ENCODE measurements at regions not wholly inside any gene's neighbourhood (a gene's known extent, or its start where the extent isn't known, plus 50 kb on each side); places are given as distances from the start of the nearest gene placed in this dataset.

DNA sequence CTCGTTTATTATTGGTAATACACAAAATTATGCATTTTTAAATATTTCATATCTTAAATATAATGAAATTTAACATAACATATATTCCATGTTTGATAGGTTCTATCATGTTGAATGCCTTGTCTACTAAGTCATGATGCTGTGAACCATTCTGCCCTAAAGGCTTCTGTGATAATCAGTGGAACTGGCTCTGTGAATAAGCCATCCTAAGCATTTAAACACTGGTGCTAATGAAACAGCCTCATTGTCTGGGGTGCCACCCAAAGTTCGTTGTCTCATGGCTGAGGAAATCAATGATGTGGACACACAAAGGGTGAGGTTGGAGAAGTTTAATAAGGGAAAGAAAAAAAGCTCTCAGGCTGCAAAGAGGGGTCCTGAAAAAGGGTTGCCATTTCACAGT lies 264.7 kb upstream of the ZRANB2 start:
- intact Hi-C loops (cut with DNase I, micrococcal nuclease), result no loop called here
- no peaks in the 10 kb centered on the region for H3K27me3 Mint-ChIP-seq
- no peak overlapping the region for H3K27ac Mint-ChIP-seq
- H3K9me3 Mint-ChIP-seq (ENCODE audit: low read depth), result peaks cover 5% of the 10 kb centered on the region
- no peaks in the 10 kb centered on the region for H3K36me3 Mint-ChIP-seq (ENCODE audit: low read depth)
- POLR2A ChIA-PET, result no interaction called here
- ATAC-seq (no peak), DNase-seq (no peak)
- no peaks in the 10 kb centered on the region for H3K4me1 Mint-ChIP-seq
- CTCF ChIA-PET, result no interaction called here
- no peak overlapping the region for H3K4me3 Mint-ChIP-seq

DNA sequence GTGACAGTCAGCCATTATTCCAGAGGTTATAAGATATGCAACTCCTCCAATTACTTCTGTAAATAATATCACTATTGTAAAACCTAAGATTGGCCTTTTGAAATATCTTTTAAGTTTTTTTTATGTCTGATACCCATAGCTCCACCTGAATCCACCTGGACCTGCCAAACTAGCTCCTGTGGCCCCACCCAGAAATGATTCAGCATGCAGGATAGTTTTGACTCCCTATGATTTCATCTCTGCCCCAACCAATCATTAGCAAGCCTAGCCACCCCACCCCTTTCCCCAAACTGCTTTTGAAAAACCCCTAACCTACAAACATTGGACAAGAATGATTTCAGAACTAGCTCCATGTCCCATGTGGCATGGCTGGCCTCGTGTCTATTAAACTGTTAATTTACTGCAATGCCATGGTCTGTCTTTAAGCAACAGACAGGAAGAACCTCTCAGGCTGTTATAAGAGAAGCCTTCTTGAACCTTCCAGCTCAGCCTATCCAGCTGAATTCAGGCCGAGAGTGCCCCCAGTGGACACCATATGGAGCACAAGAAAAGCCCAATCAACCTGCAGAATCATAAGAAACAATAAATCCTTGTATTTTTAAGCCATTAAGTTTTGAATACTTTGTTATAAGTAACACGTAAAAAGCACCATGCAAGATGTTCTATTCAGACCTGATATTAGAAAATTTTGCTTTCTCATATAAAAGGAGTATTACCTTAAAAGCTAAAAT lies 263.0 kb upstream of the ZRANB2 start:
- DNase-seq (no peak), ATAC-seq (no peak)
- Mint-ChIP-seq H3K27me3 (no peaks in the 10 kb centered on the region), H3K9me3 (ENCODE audit: low read depth) (peaks cover 7% of the 10 kb centered on the region), H3K36me3 (ENCODE audit: low read depth) (no peaks in the 10 kb centered on the region), H3K27ac (no peak overlapping the region), H3K4me1 (no peaks in the 10 kb centered on the region), H3K4me3 (no peak overlapping the region)
- intact Hi-C loops (cut with DNase I, micrococcal nuclease), result no loop called here
- ChIA-PET CTCF (interaction anchor here (0.5 to 1.0 kb wide), 2 partner anchors 11 to 14 kb away, joined by 3 read pairs; no protein-coding TSS in a partner anchor), POLR2A (no interaction called here)

- no peak for DNase-seq
- intact Hi-C loops (cut with DNase I, micrococcal nuclease), result no loop called here
- Mint-ChIP-seq H3K9me3 (ENCODE audit: low read depth) (peaks cover 12% of the 10 kb centered on the region), H3K27me3 (no peaks in the 10 kb centered on the region), H3K27ac (no peak overlapping the region), H3K4me1 (no peaks in the 10 kb centered on the region), H3K4me3 (no peak overlapping the region), H3K36me3 (ENCODE audit: low read depth) (no peaks in the 10 kb centered on the region)
- ChIA-PET CTCF (no interaction called here), POLR2A (no interaction called here)
- ATAC-seq, result no peak
Measured at GRCh38 chr1:71339238-71339637, 258.4 kb upstream of the ZRANB2 start.

DNA sequence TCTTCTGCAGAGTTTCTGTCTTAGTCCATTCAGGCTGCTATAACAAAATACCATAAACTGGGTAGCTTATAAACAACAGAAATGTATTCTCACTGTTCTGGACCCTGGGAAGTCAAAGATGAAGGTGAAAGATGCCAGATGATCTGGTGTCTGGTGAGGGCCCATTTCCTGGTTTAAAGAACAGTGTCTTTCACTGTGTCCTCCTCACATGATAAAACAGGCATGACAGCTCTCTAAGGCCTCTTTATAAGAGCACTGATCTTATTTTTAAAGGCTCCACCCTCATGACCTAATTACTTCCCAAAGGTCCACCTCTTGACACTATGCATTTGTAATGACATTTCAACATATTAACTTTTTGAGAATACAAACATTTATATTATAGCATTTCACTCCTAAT lies 250.2 kb upstream of the ZRANB2 start:
- intact Hi-C loops (cut with DNase I, micrococcal nuclease), result no loop called here
- CTCF ChIA-PET, result no interaction called here
- no peak for ATAC-seq
- Mint-ChIP-seq H3K36me3 (ENCODE audit: low read depth) (no peaks in the 10 kb centered on the region), H3K9me3 (ENCODE audit: low read depth) (peaks cover 14% of the 10 kb centered on the region), H3K4me1 (no peaks in the 10 kb centered on the region), H3K27me3 (no peaks in the 10 kb centered on the region), H3K27ac (no peak overlapping the region), H3K4me3 (no peak overlapping the region)
- POLR2A ChIA-PET, result no interaction called here
- DNase-seq, result no peak

- ATAC-seq (no peak), DNase-seq (no peak)
- ChIA-PET POLR2A (no interaction called here), CTCF (no interaction called here)
- Mint-ChIP-seq H3K36me3 (ENCODE audit: low read depth) (no peaks in the 10 kb centered on the region), H3K4me1 (no peaks in the 10 kb centered on the region), H3K4me3 (no peak overlapping the region), H3K27ac (no peak overlapping the region), H3K27me3 (no peaks in the 10 kb centered on the region), H3K9me3 (ENCODE audit: low read depth) (peaks cover 24% of the 10 kb centered on the region)
- intact Hi-C loops (cut with DNase I, micrococcal nuclease), result no loop called here
Measured at GRCh38 chr1:71324671-71325267, 243.9 kb upstream of the ZRANB2 start.

DNA sequence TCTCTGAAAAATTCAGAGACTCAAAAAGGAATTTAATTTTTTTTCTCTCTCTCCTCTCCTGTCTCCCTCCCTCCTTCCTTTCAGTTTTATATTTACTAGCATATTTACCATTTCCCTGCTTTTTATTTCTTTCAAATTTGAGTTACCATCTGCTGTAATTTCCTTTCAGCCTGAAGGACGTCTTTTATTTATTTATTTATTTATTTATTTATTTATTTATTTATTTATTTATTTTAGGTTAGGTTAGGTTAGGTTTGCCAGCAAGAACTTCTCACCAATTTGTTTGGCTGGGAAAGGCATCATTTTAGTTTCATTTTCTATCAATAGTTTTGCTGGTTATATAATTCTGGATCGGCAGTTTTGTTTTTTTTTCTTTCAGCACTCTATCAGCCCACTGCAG lies 231.7 kb upstream of the ZRANB2 start:
- CTCF ChIA-PET, result no interaction called here

DNA sequence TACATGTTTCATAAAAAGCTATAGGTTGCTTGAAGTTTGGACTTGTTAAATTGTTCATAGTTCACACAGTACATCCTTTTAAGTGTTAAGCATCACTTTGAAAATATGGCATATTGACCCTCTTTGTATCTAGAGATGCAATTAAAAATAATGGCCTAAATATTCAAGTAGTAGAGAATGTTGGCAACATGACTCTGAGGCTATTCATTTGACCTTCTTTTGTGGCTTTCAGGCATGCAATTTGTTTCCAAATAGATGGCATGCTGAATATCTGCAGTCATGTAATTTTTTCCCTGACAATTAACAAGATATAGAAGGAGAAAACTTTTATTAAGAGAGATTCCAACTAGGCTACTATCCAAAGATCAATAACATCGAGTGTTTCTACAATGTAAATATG lies 230.5 kb upstream of the ZRANB2 start:
- peaks cover 2% of the 10 kb centered on the region for H3K9me3 Mint-ChIP-seq (ENCODE audit: low read depth)
- ChIA-PET POLR2A (no interaction called here), CTCF (no interaction called here)
- no peak for DNase-seq
- no peak overlapping the region for H3K4me3 Mint-ChIP-seq
- H3K27me3 Mint-ChIP-seq, result no peaks in the 10 kb centered on the region
- no peaks in the 10 kb centered on the region for H3K36me3 Mint-ChIP-seq (ENCODE audit: low read depth)
- intact Hi-C loops (cut with DNase I, micrococcal nuclease), result no loop called here
- H3K4me1 Mint-ChIP-seq, result no peaks in the 10 kb centered on the region
- H3K27ac Mint-ChIP-seq, result no peak overlapping the region
- ATAC-seq, result no peak

More for the DNA sequence above, 231.7 kb upstream of the ZRANB2 start:
- intact Hi-C loops (cut with DNase I, micrococcal nuclease), result no loop called here
- ATAC-seq (no peak), DNase-seq (no peak)
- Mint-ChIP-seq H3K27ac (no peak overlapping the region), H3K4me1 (no peaks in the 10 kb centered on the region), H3K27me3 (no peaks in the 10 kb centered on the region), H3K9me3 (ENCODE audit: low read depth) (peaks cover 2% of the 10 kb centered on the region), H3K4me3 (no peak overlapping the region), H3K36me3 (ENCODE audit: low read depth) (no peaks in the 10 kb centered on the region)
- POLR2A ChIA-PET, result no interaction called here

DNA sequence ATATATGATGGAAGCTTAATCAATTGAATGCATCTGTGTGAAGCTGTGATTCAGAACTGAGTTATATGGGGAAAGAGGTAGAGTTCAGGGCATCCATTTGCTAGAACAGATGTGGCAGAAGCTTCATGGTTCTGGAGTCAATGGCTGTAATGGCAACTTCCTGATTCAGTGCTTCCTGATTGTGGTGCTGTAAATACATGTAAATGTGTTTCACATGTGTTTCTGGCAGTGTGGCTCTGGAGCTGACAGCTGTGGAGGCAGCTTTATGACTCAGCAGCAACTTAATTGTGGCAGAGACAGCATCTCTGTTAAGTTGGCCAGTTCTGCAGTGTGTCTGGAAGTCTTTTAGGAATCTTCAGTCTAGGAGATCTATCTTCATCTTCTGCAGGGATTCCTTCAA lies 226.6 kb upstream of the ZRANB2 start:
- DNase-seq (no peak), ATAC-seq (no peak)
- no peaks in the 10 kb centered on the region for H3K27me3 Mint-ChIP-seq
- no peaks in the 10 kb centered on the region for H3K36me3 Mint-ChIP-seq (ENCODE audit: low read depth)
- intact Hi-C loops (cut with DNase I, micrococcal nuclease), result no loop called here
- H3K4me3 Mint-ChIP-seq, result no peak overlapping the region
- H3K4me1 Mint-ChIP-seq, result no peaks in the 10 kb centered on the region
- no peak overlapping the region for H3K27ac Mint-ChIP-seq
- ChIA-PET CTCF (interaction anchor here (0.7 kb wide), 2 partner anchors 109 to 819 kb away, joined by 3 read pairs; no protein-coding TSS in a partner anchor), POLR2A (no interaction called here)
- no peaks in the 10 kb centered on the region for H3K9me3 Mint-ChIP-seq (ENCODE audit: low read depth)

GRCh38 chr1:71304125-71304524 lies 223.3 kb upstream of the ZRANB2 start:
- no peaks in the 10 kb centered on the region for H3K9me3 Mint-ChIP-seq (ENCODE audit: low read depth)
- DNase-seq (no peak), ATAC-seq (no peak)
- H3K36me3 Mint-ChIP-seq (ENCODE audit: low read depth), result no peaks in the 10 kb centered on the region
- no peaks in the 10 kb centered on the region for H3K27me3 Mint-ChIP-seq
- POLR2A ChIA-PET, result no interaction called here
- no peaks in the 10 kb centered on the region for H3K4me1 Mint-ChIP-seq
- CTCF ChIA-PET, result no interaction called here
- intact Hi-C loops (cut with DNase I, micrococcal nuclease), result no loop called here
- no peak overlapping the region for H3K27ac Mint-ChIP-seq
- no peak overlapping the region for H3K4me3 Mint-ChIP-seq

GRCh38 chr1:71303617-71304041 lies 222.8 kb upstream of the ZRANB2 start:
- no peak overlapping the region for H3K4me3 Mint-ChIP-seq
- CTCF ChIA-PET, result no interaction called here
- no peaks in the 10 kb centered on the region for H3K4me1 Mint-ChIP-seq
- no peaks in the 10 kb centered on the region for H3K36me3 Mint-ChIP-seq (ENCODE audit: low read depth)
- no peaks in the 10 kb centered on the region for H3K27me3 Mint-ChIP-seq
- no peak overlapping the region for H3K27ac Mint-ChIP-seq
- POLR2A ChIA-PET, result no interaction called here
- intact Hi-C loops (cut with DNase I, micrococcal nuclease), result no loop called here
- no peaks in the 10 kb centered on the region for H3K9me3 Mint-ChIP-seq (ENCODE audit: low read depth)
- DNase-seq (no peak), ATAC-seq (no peak)

DNA sequence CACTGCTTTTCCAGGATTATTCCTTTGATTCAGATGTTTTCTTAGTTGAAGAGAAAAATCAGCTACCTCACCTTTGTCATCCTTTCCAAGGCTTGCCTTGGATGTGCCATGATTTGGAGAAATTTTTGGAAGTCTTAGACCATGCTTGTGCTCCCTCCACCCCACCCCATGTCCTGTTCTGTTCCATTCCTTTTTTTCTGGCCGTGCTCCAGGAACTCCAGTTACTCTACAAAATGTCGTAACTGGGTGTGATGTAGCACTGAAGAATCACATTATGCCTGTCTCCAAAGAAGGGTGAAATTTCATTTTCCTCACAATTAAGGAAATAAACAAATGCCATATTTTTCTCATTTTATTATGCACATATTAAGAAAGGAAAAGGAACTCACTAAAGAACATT lies 217.8 kb upstream of the ZRANB2 start:
- POLR2A ChIA-PET, result no interaction called here
- H3K36me3 Mint-ChIP-seq (ENCODE audit: low read depth), result no peaks in the 10 kb centered on the region
- intact Hi-C loops (cut with DNase I, micrococcal nuclease), result no loop called here
- CTCF ChIA-PET, result no interaction called here
- H3K4me3 Mint-ChIP-seq, result no peak overlapping the region
- no peak for DNase-seq
- no peak for ATAC-seq
- no peaks in the 10 kb centered on the region for H3K9me3 Mint-ChIP-seq (ENCODE audit: low read depth)
- H3K27ac Mint-ChIP-seq, result no peak overlapping the region
- no peaks in the 10 kb centered on the region for H3K4me1 Mint-ChIP-seq
- H3K27me3 Mint-ChIP-seq, result no peaks in the 10 kb centered on the region

GRCh38 chr1:71296551-71297134 lies 215.8 kb upstream of the ZRANB2 start:
- Mint-ChIP-seq H3K27me3 (no peaks in the 10 kb centered on the region), H3K27ac (no peak overlapping the region), H3K9me3 (ENCODE audit: low read depth) (peaks cover 2% of the 10 kb centered on the region), H3K4me1 (no peaks in the 10 kb centered on the region), H3K4me3 (no peak overlapping the region), H3K36me3 (ENCODE audit: low read depth) (no peaks in the 10 kb centered on the region)
- ATAC-seq (no peak), DNase-seq (no peak)
- CTCF ChIA-PET, result no interaction called here
- POLR2A ChIA-PET, result no interaction called here
- intact Hi-C loops (cut with DNase I, micrococcal nuclease), result no loop called here

All from activated CD4-positive, alpha-beta T cell treated with anti-CD3 and anti-CD28 coated beads for 36 hours (primary cell).